ENCODE measurements at regions not wholly inside any gene's neighbourhood (a gene's known extent, or its start where the extent isn't known, plus 50 kb on each side); places are given as distances from the start of the nearest gene placed in this dataset.

DNA sequence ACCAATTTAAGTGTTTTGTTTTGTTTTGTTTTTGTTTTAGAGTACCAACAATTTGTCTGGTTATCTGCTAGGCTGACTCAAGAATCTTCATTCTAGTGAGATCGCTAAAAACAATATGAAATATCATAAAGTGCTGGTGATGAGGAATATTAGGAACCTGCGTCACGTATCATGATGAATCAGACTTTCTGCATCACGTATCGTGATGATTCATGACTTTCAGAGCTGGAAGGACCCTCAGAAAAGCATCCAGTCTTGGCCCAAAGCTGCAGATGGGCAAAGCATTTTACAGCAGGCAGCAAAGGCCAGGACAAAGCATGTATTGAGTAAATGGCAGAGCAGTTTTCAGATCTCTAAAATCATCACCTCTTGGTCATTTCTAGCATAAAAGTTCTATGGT lies 278.0 kb upstream of the BOD1L1 start:
- Histone ChIP-seq H3K27ac (ENCODE audit: low read depth in 2 of 2, low read length in 2 of 2) (no peak overlapping the region), H3K9ac (ENCODE audit: low read length in 3 of 3) (no peak overlapping the region), H3K36me3 (ENCODE audit: control insufficient read depth in 2 of 3, insufficient read depth in 3 of 3, low read length in 3 of 3) (no peaks in the 10 kb centered on the region), H3K4me3 (ENCODE audit: low read length in 3 of 3) (no peak overlapping the region), H3K9me3 (ENCODE audit: control insufficient read depth in 2 of 3, insufficient read depth in 1 of 3, low read length in 3 of 3) (no peaks in the 10 kb centered on the region), H3K4me1 (ENCODE audit: control insufficient read depth in 2 of 3, insufficient read depth in 2 of 3, low read depth in 1 of 3, low read length in 3 of 3) (peaks cover 0 to 5% (median 0%) of the 10 kb centered on the region in 3 donors), H3K27me3 (ENCODE audit: control insufficient read depth, insufficient read depth, low read length) (no peaks in the 10 kb centered on the region)
- FAIRE-seq (no peak), DNase-seq (no peak)
- no peak for TF ChIP-seq CTCF (IDR thresholded peaks at IDR 0.05; ENCODE audit: borderline replicate concordance, extremely low read depth, insufficient read depth)
- intact Hi-C loops (cut with DNase I): no loop called here

- TF ChIP-seq CTCF (IDR thresholded peaks at IDR 0.05; ENCODE audit: borderline replicate concordance, extremely low read depth, insufficient read depth): no peak
- H3K9ac ChIP-seq (ENCODE audit: low read length in 3 of 3): no peak overlapping the region
- H3K4me1 ChIP-seq (ENCODE audit: control insufficient read depth in 2 of 3, insufficient read depth in 2 of 3, low read depth in 1 of 3, low read length in 3 of 3): peaks cover 0 to 5% (median 0%) of the 10 kb centered on the region in 3 donors
- H3K36me3 ChIP-seq (ENCODE audit: control insufficient read depth in 2 of 3, insufficient read depth in 3 of 3, low read length in 3 of 3): no peaks in the 10 kb centered on the region
- no peak for DNase-seq
- no peak overlapping the region for H3K4me3 ChIP-seq (ENCODE audit: low read length in 3 of 3)
- no peaks in the 10 kb centered on the region for H3K9me3 ChIP-seq (ENCODE audit: control insufficient read depth in 2 of 3, insufficient read depth in 1 of 3, low read length in 3 of 3)
- H3K27ac ChIP-seq (ENCODE audit: low read depth in 2 of 2, low read length in 2 of 2): peak overlapping the region in 1 of 2 donors; percentile 53
- intact Hi-C loops (cut with DNase I): no loop called here
- no peaks in the 10 kb centered on the region for H3K27me3 ChIP-seq (ENCODE audit: control insufficient read depth, insufficient read depth, low read length)
- no peak for FAIRE-seq
These were observed 279.2 kb upstream of the BOD1L1 start for GRCh38 chr4:13906727-13907126.

GRCh38 chr4:13907255-13907751 lies 279.8 kb upstream of the BOD1L1 start:
- Histone ChIP-seq H3K4me3 (ENCODE audit: low read length in 3 of 3) (no peak overlapping the region), H3K27me3 (ENCODE audit: control insufficient read depth, insufficient read depth, low read length) (no peaks in the 10 kb centered on the region), H3K27ac (ENCODE audit: low read depth in 2 of 2, low read length in 2 of 2) (peak overlapping the region; percentile 15 to 63), H3K36me3 (ENCODE audit: control insufficient read depth in 2 of 3, insufficient read depth in 3 of 3, low read length in 3 of 3) (no peaks in the 10 kb centered on the region), H3K9me3 (ENCODE audit: control insufficient read depth in 2 of 3, insufficient read depth in 1 of 3, low read length in 3 of 3) (no peaks in the 10 kb centered on the region), H3K9ac (ENCODE audit: low read length in 3 of 3) (no peak overlapping the region), H3K4me1 (ENCODE audit: control insufficient read depth in 2 of 3, insufficient read depth in 2 of 3, low read depth in 1 of 3, low read length in 3 of 3) (peaks cover 0 to 5% (median 0%) of the 10 kb centered on the region in 3 donors)
- DNase-seq: peak in 1 of 5 donors; percentile 16
- TF ChIP-seq CTCF (IDR thresholded peaks at IDR 0.05; ENCODE audit: borderline replicate concordance, extremely low read depth, insufficient read depth): no peak
- intact Hi-C loops (cut with DNase I): no loop called here
- peak; percentile 25 for FAIRE-seq

DNA sequence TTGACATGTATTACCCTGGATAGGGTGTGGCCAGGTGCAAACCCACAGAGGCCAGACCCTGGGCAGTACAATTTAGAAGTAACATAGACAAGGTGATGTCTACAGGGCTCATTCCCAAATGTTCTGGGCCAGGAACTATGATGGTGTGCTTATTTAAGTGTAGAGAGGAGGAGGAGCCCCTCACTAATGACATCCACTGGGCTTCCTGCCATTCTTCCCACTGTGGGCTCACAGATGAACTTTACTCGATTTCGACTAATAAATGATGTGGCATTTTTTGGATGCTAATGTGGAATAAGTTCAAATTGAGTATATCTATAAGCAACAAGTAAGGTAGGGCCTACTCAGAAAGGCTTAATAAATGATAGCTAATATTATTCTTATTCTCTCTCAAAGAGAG lies 280.9 kb upstream of the BOD1L1 start:
- no peak for TF ChIP-seq CTCF (IDR thresholded peaks at IDR 0.05; ENCODE audit: borderline replicate concordance, extremely low read depth, insufficient read depth)
- no peaks in the 10 kb centered on the region for H3K9me3 ChIP-seq (ENCODE audit: control insufficient read depth in 2 of 3, insufficient read depth in 1 of 3, low read length in 3 of 3)
- intact Hi-C loops (cut with DNase I): no loop called here

More for the DNA sequence above, 280.9 kb upstream of the BOD1L1 start:
- FAIRE-seq (no peak), DNase-seq (no peak)
- H3K27me3 ChIP-seq (ENCODE audit: control insufficient read depth, insufficient read depth, low read length): no peaks in the 10 kb centered on the region
- H3K27ac ChIP-seq (ENCODE audit: low read depth in 2 of 2, low read length in 2 of 2): peak overlapping the region in 1 of 2 donors; percentile 18
- H3K4me1 ChIP-seq (ENCODE audit: control insufficient read depth in 2 of 3, insufficient read depth in 2 of 3, low read depth in 1 of 3, low read length in 3 of 3): peaks cover 0 to 5% (median 0%) of the 10 kb centered on the region in 3 donors
- no peak overlapping the region for H3K9ac ChIP-seq (ENCODE audit: low read length in 3 of 3)
- H3K4me3 ChIP-seq (ENCODE audit: low read length in 3 of 3): no peak overlapping the region
- H3K36me3 ChIP-seq (ENCODE audit: control insufficient read depth in 2 of 3, insufficient read depth in 3 of 3, low read length in 3 of 3): no peaks in the 10 kb centered on the region
